Liver (tissue), 3 donors: ENCODE measurements at regions not wholly inside any gene's neighbourhood (a gene's known extent, or its start where the extent isn't known, plus 50 kb on each side); places are given as distances from the start of the nearest gene placed in this dataset.
"Not testable (repeated sequence)": the region's sequence is repeated elsewhere in the genome, so short reads cannot be mapped to it uniquely, and the experiment has no call there.

Experiments
- CTCF ChIP-seq: fragments of 150-350 bp; IDR thresholded peaks from 2 replicates; pipeline ENCODE4 v1.5.1; 2017; ENCODE audit warnings: improper control_type of control experiment, low read depth, low read length; ENCODE audit not compliant: missing input control
- FOXA1 ChIP-seq: IDR thresholded peaks from 2 replicates; pipeline ENCODE4 v1.6.1; 2016; ENCODE audit warnings: antibody characterized with exemption
- HNF4A ChIP-seq, 2 donors: conservative IDR thresholded peaks; 2 replicates each; pipeline ENCODE4 v1.6.1; 2016; ENCODE audit warnings: antibody characterized with exemption in 2 of 2, mild to moderate bottlenecking in 2 of 2
- HNF4G ChIP-seq: IDR thresholded peaks from 2 replicates; pipeline ENCODE4 v1.6.1; 2016; ENCODE audit warnings: antibody characterized with exemption
- RAD21 ChIP-seq, 2 donors: IDR thresholded peaks; 2 replicates each; pipeline ENCODE4 v1.6.1; 2016; ENCODE audit warnings: antibody characterized with exemption in 2 of 2, mild to moderate bottlenecking in 2 of 2
- REST ChIP-seq: IDR thresholded peaks from 2 replicates; pipeline ENCODE4 v1.6.1; 2016; ENCODE audit warnings: antibody characterized with exemption, mild to moderate bottlenecking
- TAF1 ChIP-seq: conservative IDR thresholded peaks from 2 replicates; pipeline ENCODE4 v1.6.1; 2016; ENCODE audit warnings: antibody characterized with exemption, mild to moderate bottlenecking
- YY1 ChIP-seq: IDR thresholded peaks from 2 replicates; pipeline ENCODE4 v1.6.1; 2016; ENCODE audit warnings: antibody characterized with exemption, mild to moderate bottlenecking
- donor health status: healthy.
- donor health status: healthy.

GRCh38 chr4:181130317-181130716, 1112.9 kb upstream of the TENM3 start:
- TF ChIP-seq CTCF; HNF4A (conservative IDR thresholded peaks at IDR 0.05); RAD21 (IDR thresholded peaks at IDR 0.05); TAF1; HNF4G; FOXA1; REST; YY1: not testable (repeated sequence)
